BJ (cell line): ENCODE measurements at regions not wholly inside any gene's neighbourhood (a gene's known extent, or its start where the extent isn't known, plus 50 kb on each side); places are given as distances from the start of the nearest gene placed in this dataset.

Experiments
- CTCF ChIA-PET: fragments of 350-600 bp; formaldehyde crosslinking; extraction: SDS; loops from one replicate; lab custom pipeline; 2021; ENCODE audit warnings: antibody characterized with exemption, inconsistent platforms; lab: Yijun Ruan, JAX
- POLR2A ChIA-PET: fragments of 300-600 bp; sonication (Branson Sonifier 250); formaldehyde crosslinking; extraction: SDS; loops from one replicate; lab custom pipeline; 2021; ENCODE audit warnings: antibody characterized with exemption; lab: Charles Lee
- DNase-seq: peaks from one replicate; pipeline ENCODE4 v3.0.0-alpha.2; 2011; ENCODE audit warnings: low read depth
- H3K27me3 ChIP-seq: 2 replicates; pipeline ENCODE4 v1.6.0; 2011; ENCODE audit warnings: low read length; ENCODE audit not compliant: control insufficient read depth, insufficient read depth
- H3K36me3 ChIP-seq: 2 replicates; pipeline ENCODE4 v1.5.1; 2011; ENCODE audit warnings: low read length; ENCODE audit not compliant: control insufficient read depth, insufficient read depth
- H3K4me3 ChIP-seq: 2 replicates; pipeline ENCODE4 v1.5.1; 2011; ENCODE audit warnings: low read depth, mild to moderate bottlenecking, control low read depth, low read length
- CTCF ChIP-seq: IDR thresholded peaks from 2 replicates; pipeline ENCODE4 v1.5.1; 2011; ENCODE audit warnings: low read depth, mild to moderate bottlenecking, control low read depth, inconsistent platforms, low read length, moderate library complexity; ENCODE audit not compliant: insufficient read depth

- ChIA-PET CTCF (no interaction called here), POLR2A (no interaction called here)
- Histone ChIP-seq H3K4me3 (no peak overlapping the region), H3K27me3 (no peaks in the 10 kb centered on the region), H3K36me3 (no peaks in the 10 kb centered on the region)
- no peak for TF ChIP-seq CTCF
- no peak for DNase-seq
Measured at GRCh38 chr4:11334887-11335286, 93.8 kb downstream of the HS3ST1 start.

- Histone ChIP-seq H3K27me3 (no peaks in the 10 kb centered on the region), H3K36me3 (no peaks in the 10 kb centered on the region), H3K4me3 (no peak overlapping the region)
- ChIA-PET CTCF (no interaction called here), POLR2A (no interaction called here)
- no peak for DNase-seq
- TF ChIP-seq CTCF = no peak
Measured at GRCh38 chr4:11328401-11328800, 100.3 kb downstream of the HS3ST1 start.

- ChIA-PET CTCF (no interaction called here), POLR2A (no interaction called here)
- H3K27me3 ChIP-seq = no peaks in the 10 kb centered on the region
- no peak for DNase-seq
- H3K36me3 ChIP-seq = no peaks in the 10 kb centered on the region
- no peak overlapping the region for H3K4me3 ChIP-seq
- TF ChIP-seq CTCF = no peak
Measured at GRCh38 chr4:11326021-11326420, 102.7 kb downstream of the HS3ST1 start.

GRCh38 chr4:11323771-11324170 lies 104.9 kb downstream of the HS3ST1 start:
- DNase-seq = no peak
- Histone ChIP-seq H3K36me3 (no peaks in the 10 kb centered on the region), H3K4me3 (no peak overlapping the region), H3K27me3 (no peaks in the 10 kb centered on the region)
- TF ChIP-seq CTCF = no peak
- ChIA-PET CTCF (no interaction called here), POLR2A (no interaction called here)

- DNase-seq = no peak
- H3K4me3 ChIP-seq = no peak overlapping the region
- no peaks in the 10 kb centered on the region for H3K27me3 ChIP-seq
- CTCF ChIA-PET = no interaction called here
- no peaks in the 10 kb centered on the region for H3K36me3 ChIP-seq
- TF ChIP-seq CTCF = no peak
- POLR2A ChIA-PET = no interaction called here
Measured at GRCh38 chr4:11313157-11313943, 115.3 kb downstream of the HS3ST1 start.
